Hematopoietic multipotent progenitor cell treated with erythropoietin and hydrocortisone succinate and interleukin-3 and kit ligand, for 8 days (in vitro differentiated cells): ENCODE measurements at regions not wholly inside any gene's neighbourhood (a gene's known extent, or its start where the extent isn't known, plus 50 kb on each side); places are given as distances from the start of the nearest gene placed in this dataset.

Experiments
- DNase-seq: peaks from one replicate; pipeline ENCODE4 v3.0.0-alpha.2; 2015

DNA sequence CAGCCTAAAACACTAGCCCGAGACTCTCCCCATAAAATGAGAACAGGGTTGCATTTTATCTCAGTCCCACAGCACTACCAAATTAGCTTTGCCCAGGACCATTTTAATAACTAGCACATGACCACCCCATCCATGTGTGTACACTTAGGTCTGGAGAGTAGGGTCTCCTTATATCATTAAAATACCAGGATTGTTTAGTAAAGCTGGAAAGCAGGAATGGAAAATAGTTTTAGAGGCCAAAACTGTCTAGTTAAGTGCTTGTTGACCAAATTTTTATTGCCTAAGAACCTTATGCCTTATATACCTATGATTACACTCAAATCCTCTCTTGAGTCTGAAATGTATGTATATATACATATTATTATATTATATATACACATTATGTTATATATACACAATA is 608.4 kb downstream of the HDGFL1 start:
- no peak for DNase-seq

GRCh38 chr6:23179994-23180393 is 610.6 kb downstream of the HDGFL1 start:
- no peak for DNase-seq

DNA sequence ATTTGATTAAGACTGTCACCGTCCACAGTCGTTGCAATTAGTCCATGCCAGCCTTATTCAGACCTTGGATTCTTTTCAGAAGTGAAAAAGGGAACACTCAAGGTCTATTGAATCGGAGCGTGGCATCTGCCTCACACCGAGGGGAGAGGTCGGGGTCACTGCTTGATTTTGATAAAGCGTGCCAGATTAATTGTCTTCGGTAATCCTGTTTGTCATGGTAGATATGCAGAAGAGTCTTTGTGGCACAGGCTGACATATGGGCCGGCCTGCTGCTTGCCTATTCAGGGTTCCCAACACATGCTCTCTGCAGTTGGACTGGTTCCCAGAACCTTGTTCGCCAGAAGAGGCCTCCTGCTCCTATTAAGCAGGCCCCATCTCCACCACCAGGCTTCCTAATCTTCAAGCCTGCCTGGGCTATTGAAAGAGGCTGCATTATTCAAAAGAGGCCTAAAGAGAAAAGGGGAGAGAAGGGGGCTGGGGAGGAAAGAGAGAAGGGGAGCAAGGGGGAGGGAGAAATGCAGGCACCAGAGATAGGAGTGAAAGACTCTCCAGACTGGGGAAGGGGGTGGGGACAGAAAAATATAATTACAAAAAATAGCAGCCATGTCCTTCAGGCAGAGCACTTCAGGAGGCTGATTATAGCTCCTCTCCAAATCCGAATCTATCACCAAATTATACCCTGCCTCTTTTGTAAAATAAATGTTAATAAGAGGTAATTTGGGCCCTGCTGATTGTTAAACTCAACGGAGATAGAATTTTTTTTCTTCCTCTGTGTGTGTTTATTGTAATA is 611.3 kb downstream of the HDGFL1 start:
- DNase-seq: peak; percentile 37

DNA sequence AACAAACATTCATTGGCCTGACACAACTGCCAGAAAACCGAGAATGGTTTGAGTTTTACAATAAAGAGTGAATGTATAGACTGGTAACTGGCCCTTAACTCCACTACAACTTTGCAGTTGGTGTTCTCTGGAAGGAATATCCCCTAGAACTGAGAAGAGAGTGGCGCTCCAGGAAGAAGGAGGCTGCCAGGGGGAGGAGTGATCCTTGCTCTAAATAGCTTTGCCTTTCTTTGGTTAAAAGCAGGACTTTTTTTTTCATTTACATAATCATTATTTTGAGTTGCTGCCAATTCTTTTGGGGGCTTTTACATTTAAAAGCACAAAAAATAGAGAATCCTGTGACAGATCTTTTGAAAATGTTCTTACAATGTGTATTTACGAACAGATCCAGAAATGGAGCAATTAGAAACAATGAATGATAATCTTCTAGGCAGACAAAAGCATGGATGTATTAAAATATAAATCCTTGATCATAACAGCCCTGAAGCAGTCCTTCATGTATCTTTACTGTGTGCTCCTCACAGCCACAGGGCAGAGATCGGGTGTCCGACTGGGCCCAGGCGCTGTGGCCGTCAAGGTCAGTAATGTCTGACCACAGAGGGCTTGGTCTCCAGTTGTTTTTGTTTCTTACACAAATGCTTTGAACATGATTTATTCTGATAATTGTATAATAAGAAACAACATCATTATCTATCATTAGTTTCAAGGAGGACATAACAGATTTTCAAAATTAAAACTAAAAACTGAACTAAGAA is 612.2 kb downstream of the HDGFL1 start:
- no peak for DNase-seq

DNA sequence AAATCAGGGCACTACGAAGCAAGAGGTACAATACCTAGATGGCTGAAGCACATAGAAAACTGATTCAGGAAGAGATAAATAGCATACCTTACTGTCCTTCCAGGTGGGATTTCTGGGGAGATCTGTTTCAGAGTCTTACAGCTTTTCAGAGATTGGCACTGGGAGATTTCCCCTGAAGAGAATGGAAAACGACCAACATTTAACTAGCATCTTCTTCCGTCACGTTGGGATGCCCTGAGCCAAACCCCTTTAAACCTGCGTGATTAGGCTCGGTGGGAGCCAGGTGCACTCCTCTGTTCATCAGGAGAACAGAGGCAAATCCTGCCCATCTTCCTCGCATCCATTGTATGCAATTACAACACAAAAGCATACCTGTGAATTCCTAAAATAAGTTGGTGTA is 614.5 kb downstream of the HDGFL1 start:
- no peak for DNase-seq

DNA sequence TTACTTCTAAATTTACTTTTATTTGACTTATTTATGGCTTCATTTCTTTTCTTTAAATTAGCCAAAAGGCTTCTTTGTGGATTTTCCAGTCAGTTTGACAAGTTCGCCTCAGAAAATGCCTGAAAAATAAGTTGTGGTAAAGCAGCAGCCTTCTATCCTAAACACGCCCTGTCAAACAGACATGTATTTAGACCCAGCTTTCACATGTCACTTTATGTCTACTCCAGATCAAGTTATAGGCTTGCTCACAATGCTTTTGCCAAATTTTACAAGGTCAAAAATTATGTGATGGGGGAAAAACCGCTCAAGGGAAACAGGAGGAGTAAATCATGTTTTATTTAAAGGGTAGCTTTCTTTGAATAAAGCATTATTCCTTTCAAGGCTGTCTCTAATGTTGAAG is 615.0 kb downstream of the HDGFL1 start:
- no peak for DNase-seq

- DNase-seq: no peak
Observed at GRCh38 chr6:23195487-23195886, 626.1 kb downstream of the HDGFL1 start.

- no peak for DNase-seq
Observed at GRCh38 chr6:23199541-23199940, 630.2 kb downstream of the HDGFL1 start.

- DNase-seq: no peak
Observed at GRCh38 chr6:23200946-23201345, 631.6 kb downstream of the HDGFL1 start.

- no peak for DNase-seq
Observed at GRCh38 chr6:23202207-23202606, 632.8 kb downstream of the HDGFL1 start.

- DNase-seq: no peak
Observed at GRCh38 chr6:23212398-23212797, 643.0 kb downstream of the HDGFL1 start.

- no peak for DNase-seq
Observed at GRCh38 chr6:23213193-23213592, 643.8 kb downstream of the HDGFL1 start.

GRCh38 chr6:23213651-23214050 is 644.3 kb downstream of the HDGFL1 start:
- DNase-seq: no peak

- DNase-seq: no peak
Observed at GRCh38 chr6:23218751-23219150, 649.4 kb downstream of the HDGFL1 start.

- DNase-seq: no peak
Observed at GRCh38 chr6:23222724-23223123, 653.4 kb downstream of the HDGFL1 start.

GRCh38 chr6:23224540-23224939 is 655.2 kb downstream of the HDGFL1 start:
- no peak for DNase-seq

DNA sequence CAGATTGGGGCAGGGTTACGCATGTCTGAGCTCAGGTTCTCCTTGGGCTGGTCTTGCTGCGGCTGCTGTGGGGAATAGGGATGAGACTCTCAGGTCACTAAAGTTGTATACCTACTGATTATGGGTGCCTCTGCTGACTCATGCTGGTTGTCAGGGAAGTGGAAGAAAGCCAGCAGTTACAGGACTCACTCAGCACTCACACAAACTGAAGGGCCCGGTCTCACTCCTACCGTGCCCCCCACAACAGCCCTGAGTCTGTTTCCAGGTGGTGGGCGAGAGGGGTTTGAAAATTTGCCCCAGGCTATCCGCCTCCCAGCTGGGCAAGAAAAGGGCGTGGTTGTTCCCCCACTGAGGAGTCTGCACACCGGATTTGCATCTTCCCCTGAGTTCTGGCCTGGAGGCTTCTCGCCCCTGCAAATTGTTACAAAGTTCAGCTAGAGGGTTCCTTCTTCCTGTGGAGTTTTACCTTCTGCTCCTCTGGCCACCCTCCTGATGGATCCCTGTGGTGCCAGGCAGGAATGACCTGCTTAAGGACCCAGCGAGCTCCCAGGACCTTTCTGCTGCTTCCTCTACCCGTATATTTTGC is 659.2 kb downstream of the HDGFL1 start:
- no peak for DNase-seq

DNA sequence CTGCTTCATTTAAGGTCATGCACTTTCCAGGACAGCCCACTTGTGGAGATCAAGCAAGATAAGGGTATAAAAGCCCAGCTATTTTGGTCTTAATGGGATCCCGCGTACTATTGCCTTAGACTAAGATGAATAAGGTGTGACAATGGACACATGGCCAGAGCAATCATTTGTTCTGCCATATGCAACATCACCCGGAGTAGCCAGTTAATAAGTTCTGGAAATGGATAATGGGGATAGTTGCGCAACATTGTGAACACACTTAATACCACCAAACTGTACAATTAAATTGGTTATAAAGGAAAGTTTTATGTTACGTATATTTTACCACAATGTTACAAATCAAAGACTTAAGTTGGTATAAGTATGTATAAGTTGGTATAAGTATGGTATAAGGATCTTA is 674.5 kb downstream of the HDGFL1 start:
- DNase-seq: no peak

DNA sequence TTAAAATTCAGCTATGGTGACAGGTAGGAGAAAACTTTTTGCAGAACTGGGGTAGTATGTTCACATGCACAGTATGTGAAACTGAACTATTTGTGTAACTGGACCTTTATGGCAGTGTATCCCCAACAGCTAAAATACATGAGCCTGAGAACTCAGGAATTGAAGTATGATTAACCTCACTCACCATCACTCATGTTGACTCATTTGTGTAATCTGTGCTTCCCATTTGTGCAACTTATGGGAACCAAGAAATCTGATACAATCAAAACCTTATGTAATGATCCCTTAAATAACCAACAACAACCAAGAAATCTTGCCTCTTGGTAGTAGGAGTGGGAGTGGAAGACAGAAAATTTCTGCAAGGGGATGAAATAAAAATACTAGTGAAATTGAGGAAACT is 674.9 kb downstream of the HDGFL1 start:
- no peak for DNase-seq

- DNase-seq: no peak
Observed at GRCh38 chr6:23245572-23245971, 676.2 kb downstream of the HDGFL1 start.

DNA sequence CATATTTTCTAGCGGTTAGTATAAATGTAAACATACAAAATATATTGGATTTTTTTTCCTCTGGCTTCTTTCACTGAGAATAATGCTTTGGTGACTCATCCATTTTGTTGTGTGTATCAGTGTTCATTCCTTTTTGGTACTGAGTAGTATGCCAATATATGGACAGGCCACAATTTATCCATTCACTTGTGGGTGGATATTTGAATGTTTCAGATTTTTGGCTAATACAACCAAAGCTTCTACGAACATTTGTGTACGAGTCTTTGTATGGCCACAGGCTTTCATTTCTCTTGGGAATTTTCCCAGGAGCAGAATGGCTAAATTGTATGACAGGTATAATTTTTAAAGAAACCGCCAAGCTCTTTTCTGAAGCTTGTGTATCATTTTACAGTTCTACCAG is 677.5 kb downstream of the HDGFL1 start:
- DNase-seq: no peak

GRCh38 chr6:23250556-23250955 is 681.2 kb downstream of the HDGFL1 start:
- DNase-seq: no peak

GRCh38 chr6:23262864-23263263 is 693.5 kb downstream of the HDGFL1 start:
- DNase-seq: no peak

DNA sequence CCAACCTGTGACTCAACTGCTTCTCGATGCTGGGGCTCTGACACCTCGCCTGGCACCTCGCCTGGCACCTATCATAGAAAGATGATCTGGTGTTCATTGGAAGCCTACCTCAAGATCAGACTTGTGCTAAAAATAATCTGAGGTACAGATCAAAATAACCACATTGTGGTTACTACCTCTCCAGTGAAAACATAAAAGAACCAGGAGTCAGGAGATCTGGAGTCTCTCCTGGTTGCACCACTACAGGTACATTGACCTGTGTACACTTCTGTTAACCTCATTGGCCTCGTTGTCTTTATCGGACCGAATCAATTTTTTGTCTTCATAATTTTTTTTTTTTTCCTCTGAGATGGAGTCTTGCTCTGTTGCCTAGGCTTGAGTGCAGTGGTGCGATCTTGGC is 695.9 kb downstream of the HDGFL1 start:
- DNase-seq: no peak
